ENCODE measurements at regions not wholly inside any gene's neighbourhood (a gene's known extent, or its start where the extent isn't known, plus 50 kb on each side); places are given as distances from the start of the nearest gene placed in this dataset.

DNA sequence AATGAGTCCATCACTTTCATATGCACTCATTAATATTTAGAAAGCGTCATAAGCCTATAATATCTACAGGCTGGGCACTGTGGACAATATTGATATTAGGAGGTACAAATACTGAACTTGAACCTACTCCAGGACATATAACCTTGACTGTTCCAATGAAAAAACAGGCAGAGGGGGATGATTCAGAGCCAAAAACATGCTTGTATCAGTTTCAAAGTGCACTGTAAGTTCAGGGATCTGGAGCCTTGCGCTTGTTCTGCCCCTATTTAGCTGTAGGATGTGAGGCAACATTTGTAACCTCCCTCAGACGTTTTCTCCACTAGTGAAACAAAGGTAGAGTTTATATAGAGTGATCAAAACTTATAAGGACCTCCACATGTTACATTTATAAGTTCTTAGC, 246.1 kb upstream of the GYPC start:
- TF ChIP-seq, protein P1, sequence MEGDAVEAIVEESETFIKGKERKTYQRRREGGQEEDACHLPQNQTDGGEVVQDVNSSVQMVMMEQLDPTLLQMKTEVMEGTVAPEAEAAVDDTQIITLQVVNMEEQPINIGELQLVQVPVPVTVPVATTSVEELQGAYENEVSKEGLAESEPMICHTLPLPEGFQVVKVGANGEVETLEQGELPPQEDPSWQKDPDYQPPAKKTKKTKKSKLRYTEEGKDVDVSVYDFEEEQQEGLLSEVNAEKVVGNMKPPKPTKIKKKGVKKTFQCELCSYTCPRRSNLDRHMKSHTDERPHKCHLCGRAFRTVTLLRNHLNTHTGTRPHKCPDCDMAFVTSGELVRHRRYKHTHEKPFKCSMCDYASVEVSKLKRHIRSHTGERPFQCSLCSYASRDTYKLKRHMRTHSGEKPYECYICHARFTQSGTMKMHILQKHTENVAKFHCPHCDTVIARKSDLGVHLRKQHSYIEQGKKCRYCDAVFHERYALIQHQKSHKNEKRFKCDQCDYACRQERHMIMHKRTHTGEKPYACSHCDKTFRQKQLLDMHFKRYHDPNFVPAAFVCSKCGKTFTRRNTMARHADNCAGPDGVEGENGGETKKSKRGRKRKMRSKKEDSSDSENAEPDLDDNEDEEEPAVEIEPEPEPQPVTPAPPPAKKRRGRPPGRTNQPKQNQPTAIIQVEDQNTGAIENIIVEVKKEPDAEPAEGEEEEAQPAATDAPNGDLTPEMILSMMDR (IDR thresholded peaks at IDR 0.05): no peak
- TF ChIP-seq POLR2A (IDR thresholded peaks at IDR 0.05) (no peak), POLR2AphosphoS5 (IDR thresholded peaks at IDR 0.05; ENCODE audit: insufficient read depth in 1 of 2, low read depth in 1 of 2) (no peak)
